ENCODE measurements at regions not wholly inside any gene's neighbourhood (a gene's known extent, or its start where the extent isn't known, plus 50 kb on each side); places are given as distances from the start of the nearest gene placed in this dataset.

DNA sequence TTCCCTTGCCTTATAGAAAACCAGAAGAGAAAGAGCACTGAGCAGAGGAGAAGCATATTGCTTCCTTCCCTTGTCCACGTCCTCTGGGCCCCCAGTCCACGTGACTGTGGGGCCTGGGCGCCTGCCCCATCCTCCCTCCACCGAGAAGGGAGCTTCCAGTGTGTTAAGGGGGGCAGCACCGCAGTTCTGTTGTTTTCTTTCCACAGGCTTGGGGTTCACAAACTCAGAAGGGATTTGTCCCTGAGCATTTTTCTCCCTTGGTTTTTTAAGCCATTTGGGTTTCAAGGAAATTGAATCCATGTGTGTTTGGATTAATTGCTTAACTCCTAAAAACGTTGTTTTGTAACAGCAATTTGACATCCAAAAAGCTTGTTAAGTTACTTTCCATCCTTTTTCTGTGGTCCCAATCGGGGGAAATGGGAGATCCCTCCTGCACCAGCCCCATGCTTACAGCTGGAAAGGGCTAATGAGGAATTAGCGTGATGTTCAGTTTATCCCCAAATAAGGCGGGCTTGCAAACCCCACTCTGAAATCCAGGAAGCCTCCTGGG is 347.5 kb upstream of the TNRC6C start:
- ChIA-PET CTCF (interaction anchor here (0.8 to 1.1 kb wide), 2 partner anchors 9 to 11 kb away, joined by 3 to 4 read pairs; no protein-coding TSS in a partner anchor), POLR2A (no interaction called here)
- DNase-seq (ENCODE audit: extremely low spot score) = no peak
- TF ChIP-seq, protein P1, sequence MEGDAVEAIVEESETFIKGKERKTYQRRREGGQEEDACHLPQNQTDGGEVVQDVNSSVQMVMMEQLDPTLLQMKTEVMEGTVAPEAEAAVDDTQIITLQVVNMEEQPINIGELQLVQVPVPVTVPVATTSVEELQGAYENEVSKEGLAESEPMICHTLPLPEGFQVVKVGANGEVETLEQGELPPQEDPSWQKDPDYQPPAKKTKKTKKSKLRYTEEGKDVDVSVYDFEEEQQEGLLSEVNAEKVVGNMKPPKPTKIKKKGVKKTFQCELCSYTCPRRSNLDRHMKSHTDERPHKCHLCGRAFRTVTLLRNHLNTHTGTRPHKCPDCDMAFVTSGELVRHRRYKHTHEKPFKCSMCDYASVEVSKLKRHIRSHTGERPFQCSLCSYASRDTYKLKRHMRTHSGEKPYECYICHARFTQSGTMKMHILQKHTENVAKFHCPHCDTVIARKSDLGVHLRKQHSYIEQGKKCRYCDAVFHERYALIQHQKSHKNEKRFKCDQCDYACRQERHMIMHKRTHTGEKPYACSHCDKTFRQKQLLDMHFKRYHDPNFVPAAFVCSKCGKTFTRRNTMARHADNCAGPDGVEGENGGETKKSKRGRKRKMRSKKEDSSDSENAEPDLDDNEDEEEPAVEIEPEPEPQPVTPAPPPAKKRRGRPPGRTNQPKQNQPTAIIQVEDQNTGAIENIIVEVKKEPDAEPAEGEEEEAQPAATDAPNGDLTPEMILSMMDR (IDR thresholded peaks at IDR 0.05; ENCODE audit: control extremely low read depth, extremely low read depth, low read depth, missing control alignments) = no peak

DNA sequence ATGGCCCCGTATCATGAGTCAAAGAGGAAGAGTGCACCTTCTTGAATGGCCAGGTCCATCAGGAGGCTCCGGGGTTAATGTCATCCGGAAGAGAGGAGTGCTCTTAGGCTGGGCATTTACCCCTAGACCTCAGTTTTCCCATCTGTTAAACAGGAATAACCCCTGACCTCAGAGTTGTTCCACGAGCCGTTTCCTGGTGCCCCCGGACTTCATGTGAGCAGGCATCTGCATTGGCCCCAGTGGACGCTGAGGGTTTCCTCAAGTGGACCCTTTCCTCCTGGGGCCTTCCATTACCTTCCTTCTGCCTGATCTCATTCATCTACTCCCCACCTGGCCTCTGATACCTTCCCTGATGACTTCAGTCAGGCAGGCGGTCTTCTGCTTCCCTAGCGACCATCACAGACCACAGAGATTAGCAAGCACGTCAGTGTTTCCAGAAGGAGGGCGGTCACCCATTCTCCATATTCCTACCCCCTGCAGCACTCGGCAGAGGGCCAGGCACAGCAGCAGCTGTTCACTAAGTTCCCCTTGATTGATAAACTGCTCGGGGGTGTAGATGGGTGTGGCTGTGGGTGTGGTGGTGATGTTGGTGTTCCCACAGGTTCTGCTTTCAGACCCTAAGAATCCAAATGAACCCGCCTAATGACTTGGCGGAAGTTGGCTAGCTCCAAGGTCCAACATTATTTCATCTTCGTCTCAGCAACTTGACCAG is 346.6 kb upstream of the TNRC6C start:
- TF ChIP-seq, protein P1 (IDR thresholded peaks at IDR 0.05; ENCODE audit: control extremely low read depth, extremely low read depth, low read depth, missing control alignments) = no peak
- CTCF ChIA-PET = no interaction called here
- no peak for DNase-seq (ENCODE audit: extremely low spot score)
- POLR2A ChIA-PET = no interaction called here

DNA sequence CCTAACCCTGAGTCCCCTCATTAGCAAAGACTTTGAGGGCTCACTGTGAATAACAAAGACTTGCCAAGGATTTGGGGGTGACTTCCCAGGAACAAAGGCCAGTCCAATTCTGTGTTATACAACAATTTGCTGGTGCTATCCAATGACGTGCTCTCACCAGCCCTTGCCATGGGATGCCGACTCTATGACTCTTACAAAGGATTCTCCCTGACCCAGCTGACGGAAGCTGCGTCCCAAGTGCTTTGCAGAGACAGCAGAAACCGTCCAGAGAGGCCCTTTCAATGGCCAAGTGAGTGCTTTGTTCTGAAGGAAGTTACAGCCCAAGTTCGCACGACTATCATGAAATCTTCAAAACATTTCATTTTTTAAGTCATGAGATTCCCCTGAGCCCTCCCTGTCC is 345.3 kb upstream of the TNRC6C start:
- TF ChIP-seq, protein P1 (IDR thresholded peaks at IDR 0.05; ENCODE audit: control extremely low read depth, extremely low read depth, low read depth, missing control alignments) = no peak
- DNase-seq (ENCODE audit: extremely low spot score) = no peak
- CTCF ChIA-PET = no interaction called here
- POLR2A ChIA-PET = no interaction called here

DNA sequence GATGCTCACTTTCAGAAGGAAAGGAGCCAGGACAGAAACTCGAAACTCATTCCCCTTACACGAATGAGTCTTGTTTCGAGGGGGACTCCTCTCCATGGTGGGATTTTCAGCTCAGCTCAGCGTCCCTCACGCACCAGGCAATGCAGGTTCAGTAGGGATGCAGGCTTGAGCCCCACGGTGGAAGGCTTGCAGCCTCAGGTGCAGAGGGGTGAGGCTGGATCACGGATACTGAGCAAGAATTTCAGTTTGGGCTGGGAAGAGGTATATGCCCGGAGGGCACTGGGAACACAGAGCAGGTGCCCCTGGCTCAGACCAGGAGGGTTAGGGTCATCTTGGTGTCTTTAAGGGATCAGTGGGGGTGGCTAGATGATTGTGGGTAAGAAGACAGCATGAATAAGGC is 344.9 kb upstream of the TNRC6C start:
- TF ChIP-seq, protein P1 (IDR thresholded peaks at IDR 0.05; ENCODE audit: control extremely low read depth, extremely low read depth, low read depth, missing control alignments) = no peak
- DNase-seq (ENCODE audit: extremely low spot score) = no peak
- POLR2A ChIA-PET = no interaction called here
- CTCF ChIA-PET = no interaction called here

DNA sequence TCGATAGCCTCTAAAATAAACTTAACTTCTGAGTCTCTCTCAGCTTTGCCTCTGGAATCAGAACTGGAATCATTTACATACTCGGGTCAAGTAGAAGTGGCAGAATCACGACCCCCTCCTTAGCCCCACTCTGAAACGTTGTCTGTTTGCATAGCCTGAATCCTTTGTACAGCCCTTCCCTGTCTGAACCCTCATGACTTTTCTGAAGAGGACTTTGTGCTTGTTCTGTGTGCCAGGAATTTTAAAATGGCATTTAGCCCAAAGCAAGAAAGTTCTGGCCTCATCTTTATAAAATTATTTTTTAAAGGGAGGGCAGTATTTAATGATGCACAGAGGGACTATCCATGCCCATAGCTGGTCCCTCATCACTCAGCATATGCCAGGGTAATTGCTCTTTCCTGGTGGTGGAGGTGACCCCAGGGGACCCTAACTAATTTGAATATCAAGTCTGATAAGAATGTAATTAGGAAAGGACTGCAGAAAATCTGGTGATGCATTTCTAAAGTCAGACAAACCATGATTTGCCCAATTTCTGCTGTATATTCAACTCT is 342.7 kb upstream of the TNRC6C start:
- POLR2A ChIA-PET = no interaction called here
- CTCF ChIA-PET = no interaction called here
- TF ChIP-seq, protein P1 (IDR thresholded peaks at IDR 0.05; ENCODE audit: control extremely low read depth, extremely low read depth, low read depth, missing control alignments) = no peak
- DNase-seq (ENCODE audit: extremely low spot score) = no peak

DNA sequence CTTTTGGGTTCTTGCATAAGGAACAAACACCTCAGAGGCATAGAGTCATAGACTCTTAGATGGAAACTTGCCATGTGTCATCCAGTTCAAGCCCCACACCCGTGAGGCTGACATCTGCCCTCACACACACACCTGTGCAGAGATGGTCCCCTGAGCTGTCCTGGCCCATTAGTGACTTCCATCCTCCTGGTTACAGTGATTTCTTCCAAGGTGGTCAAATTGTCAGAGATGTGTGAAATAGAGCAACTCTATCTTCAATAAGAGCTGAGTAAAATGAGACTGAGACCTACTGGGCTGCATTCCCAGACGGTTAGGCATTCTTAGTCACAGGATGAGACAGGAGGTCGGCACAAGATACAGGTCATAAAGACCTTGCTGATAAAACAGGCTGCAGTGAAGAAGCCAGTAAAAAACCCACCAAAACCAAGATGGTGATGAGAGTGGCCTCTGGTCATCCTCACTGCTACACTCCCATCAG is 342.2 kb upstream of the TNRC6C start:
- DNase-seq (ENCODE audit: extremely low spot score) = no peak
- ChIA-PET POLR2A (no interaction called here), CTCF (no interaction called here)
- TF ChIP-seq, protein P1 (IDR thresholded peaks at IDR 0.05; ENCODE audit: control extremely low read depth, extremely low read depth, low read depth, missing control alignments) = no peak
